Transverse colon (tissue), 4 donors: ENCODE measurements at regions not wholly inside any gene's neighbourhood (a gene's known extent, or its start where the extent isn't known, plus 50 kb on each side); places are given as distances from the start of the nearest gene placed in this dataset.

ENCODE experiments used
- EP300 ChIP-seq: sonication (generic); formaldehyde crosslinking; IDR thresholded peaks from one replicate; pipeline ENCODE4 v1.6.1; 2017; ENCODE audit warnings: antibody characterized with exemption, low read depth
- POLR2A ChIP-seq: fragments of 450-650 bp; IDR thresholded peaks from one replicate; pipeline ENCODE4 v1.6.1; 2016; ENCODE audit warnings: antibody characterized with exemption, mild to moderate bottlenecking, moderate library complexity
- POLR2AphosphoS5 ChIP-seq, 3 donors: sonication (generic); formaldehyde crosslinking; IDR thresholded peaks; one replicate each; pipeline ENCODE4 v1.6.1; 2016; ENCODE audit warnings: antibody characterized with exemption in 3 of 3
- TF ChIP-seq, protein P1 (sequence below), 5 experiments: fragments of 200-600 bp in 3 of 5; fragments of 450-650 bp in 2 of 5; sonication (generic) in 3 of 5; IDR thresholded peaks; 1 replicate in 2 of 5; 2 replicates in 3 of 5; pipeline ENCODE4 v1.5.1; 2016 to 2017; ENCODE audit warnings: antibody characterized with exemption in 5 of 5, inconsistent platforms in 3 of 5, mild to moderate bottlenecking in 2 of 5, moderate library complexity in 1 of 5

GRCh38 chr6:18632670-18633410 lies 245.7 kb downstream of the RNF144B start:
- no peak for TF ChIP-seq POLR2A
- TF ChIP-seq, protein P1, sequence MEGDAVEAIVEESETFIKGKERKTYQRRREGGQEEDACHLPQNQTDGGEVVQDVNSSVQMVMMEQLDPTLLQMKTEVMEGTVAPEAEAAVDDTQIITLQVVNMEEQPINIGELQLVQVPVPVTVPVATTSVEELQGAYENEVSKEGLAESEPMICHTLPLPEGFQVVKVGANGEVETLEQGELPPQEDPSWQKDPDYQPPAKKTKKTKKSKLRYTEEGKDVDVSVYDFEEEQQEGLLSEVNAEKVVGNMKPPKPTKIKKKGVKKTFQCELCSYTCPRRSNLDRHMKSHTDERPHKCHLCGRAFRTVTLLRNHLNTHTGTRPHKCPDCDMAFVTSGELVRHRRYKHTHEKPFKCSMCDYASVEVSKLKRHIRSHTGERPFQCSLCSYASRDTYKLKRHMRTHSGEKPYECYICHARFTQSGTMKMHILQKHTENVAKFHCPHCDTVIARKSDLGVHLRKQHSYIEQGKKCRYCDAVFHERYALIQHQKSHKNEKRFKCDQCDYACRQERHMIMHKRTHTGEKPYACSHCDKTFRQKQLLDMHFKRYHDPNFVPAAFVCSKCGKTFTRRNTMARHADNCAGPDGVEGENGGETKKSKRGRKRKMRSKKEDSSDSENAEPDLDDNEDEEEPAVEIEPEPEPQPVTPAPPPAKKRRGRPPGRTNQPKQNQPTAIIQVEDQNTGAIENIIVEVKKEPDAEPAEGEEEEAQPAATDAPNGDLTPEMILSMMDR (IDR thresholded peaks at IDR 0.05) = no peak
- no peak for TF ChIP-seq EP300
- TF ChIP-seq POLR2AphosphoS5 (IDR thresholded peaks at IDR 0.05) = no peak
